ENCODE measurements at regions not wholly inside any gene's neighbourhood (a gene's known extent, or its start where the extent isn't known, plus 50 kb on each side); places are given as distances from the start of the nearest gene placed in this dataset.

DNA sequence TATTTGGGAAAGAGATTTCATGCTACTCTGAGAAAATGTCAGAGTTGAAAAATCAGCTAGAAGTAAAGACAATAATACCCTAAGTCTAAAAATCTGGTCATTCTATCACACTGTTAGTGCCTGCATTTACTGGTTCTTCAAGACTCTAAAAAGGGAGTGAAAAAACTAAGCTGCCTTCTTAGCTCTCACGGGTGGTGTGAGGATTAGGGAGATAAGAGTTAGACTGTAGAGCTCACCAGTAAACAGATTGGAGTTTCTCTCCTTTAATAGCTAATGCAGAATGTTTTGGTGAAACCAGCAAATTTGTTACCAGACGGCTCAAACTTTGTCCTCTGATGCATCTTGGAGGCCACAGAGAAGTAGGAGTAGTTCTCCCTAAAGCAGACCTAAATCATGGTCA lies 135.0 kb upstream of the OTX2 start:
- Histone ChIP-seq H3K27me3 (ENCODE audit: control insufficient read depth in 2 of 2, insufficient read depth in 2 of 2, low read length in 2 of 2) (no peaks in the 10 kb centered on the region), H3K79me2 (ENCODE audit: control insufficient read depth, insufficient read depth, low read length) (no peaks in the 10 kb centered on the region), H3K36me3 (ENCODE audit: control insufficient read depth, insufficient read depth, low read length) (no peaks in the 10 kb centered on the region), H3K4me1 (replicated peaks in 1 of 2; ENCODE audit: control insufficient read depth in 2 of 2, insufficient read depth in 2 of 2, low read length in 2 of 2) (no peaks in the 10 kb centered on the region), H4K20me1 (replicated peaks; ENCODE audit: control insufficient read depth, insufficient read depth, low read length) (no peaks in the 10 kb centered on the region), H3K9ac (ENCODE audit: insufficient read depth in 1 of 2, low read depth in 2 of 2, low read length in 2 of 2) (no peak overlapping the region), H3K9me1 (ENCODE audit: control insufficient read depth, insufficient read depth, low read length) (no peaks in the 10 kb centered on the region), H3K4me2 (ENCODE audit: insufficient read depth, low read length) (no peak overlapping the region), H3K9me3 (replicated peaks; ENCODE audit: control insufficient read depth, insufficient read depth, low read depth, low read length) (no peaks in the 10 kb centered on the region), H3K4me3 (no peak overlapping the region), H2AFZ (ENCODE audit: low read depth, low read length) (no peak overlapping the region), H3K27ac (ENCODE audit: extremely low read depth, low read depth, low read length) (no peak overlapping the region)
- ATAC-seq (no peak), FAIRE-seq (no peak), DNase-seq (ENCODE audit: extremely low read depth in 1 of 4, low spot score in 3 of 4) (no peak)
- POLR2A ChIA-PET, result no interaction called here
- BruUV-seq (replicated peaks), result no TSS peak
- CTCF ChIA-PET (ENCODE audit: low intra/inter-chr PET ratio), result no interaction called here
- in situ Hi-C loops (cut with MboI), result no loop called here
- WGBS (ENCODE audit: insufficient coverage, low coverage, missing lambda C conversion rate), result 27% methylated on average over 2 of the region's 2 CpGs
- intact Hi-C loops (cut with micrococcal nuclease), result no loop called here
- TF ChIP-seq SRSF7 (optimal IDR thresholded peaks at IDR 0.05; ENCODE audit: low read depth, low read length) (no peak), ERF (CRISPR knock-in tag; IDR thresholded peaks at IDR 0.05) (no peak), ZBTB1 (CRISPR knock-in tag; IDR thresholded peaks at IDR 0.05; ENCODE audit: borderline replicate concordance, low read depth) (no peak), MED1 (CRISPR knock-in tag; IDR thresholded peaks at IDR 0.05; ENCODE audit: borderline replicate concordance) (no peak), SETDB1 (IDR thresholded peaks at IDR 0.05; ENCODE audit: low read length) (no peak), HNRNPH1 (optimal IDR thresholded peaks at IDR 0.05; ENCODE audit: low read depth, low read length) (no peak), ILF3 (IDR thresholded peaks at IDR 0.05; ENCODE audit: borderline replicate concordance) (no peak), KLF10 (CRISPR knock-in tag; IDR thresholded peaks at IDR 0.05) (no peak), LCOR (CRISPR knock-in tag; IDR thresholded peaks at IDR 0.05) (no peak), SIX5 (IDR thresholded peaks at IDR 0.05; ENCODE audit: borderline replicate concordance in 1 of 2, insufficient read depth in 1 of 2, low read depth in 1 of 2, low read length in 2 of 2) (no peak), DIDO1 (tag; IDR thresholded peaks at IDR 0.05; ENCODE audit: low read depth) (no peak)
- TF ChIP-seq, protein P1, sequence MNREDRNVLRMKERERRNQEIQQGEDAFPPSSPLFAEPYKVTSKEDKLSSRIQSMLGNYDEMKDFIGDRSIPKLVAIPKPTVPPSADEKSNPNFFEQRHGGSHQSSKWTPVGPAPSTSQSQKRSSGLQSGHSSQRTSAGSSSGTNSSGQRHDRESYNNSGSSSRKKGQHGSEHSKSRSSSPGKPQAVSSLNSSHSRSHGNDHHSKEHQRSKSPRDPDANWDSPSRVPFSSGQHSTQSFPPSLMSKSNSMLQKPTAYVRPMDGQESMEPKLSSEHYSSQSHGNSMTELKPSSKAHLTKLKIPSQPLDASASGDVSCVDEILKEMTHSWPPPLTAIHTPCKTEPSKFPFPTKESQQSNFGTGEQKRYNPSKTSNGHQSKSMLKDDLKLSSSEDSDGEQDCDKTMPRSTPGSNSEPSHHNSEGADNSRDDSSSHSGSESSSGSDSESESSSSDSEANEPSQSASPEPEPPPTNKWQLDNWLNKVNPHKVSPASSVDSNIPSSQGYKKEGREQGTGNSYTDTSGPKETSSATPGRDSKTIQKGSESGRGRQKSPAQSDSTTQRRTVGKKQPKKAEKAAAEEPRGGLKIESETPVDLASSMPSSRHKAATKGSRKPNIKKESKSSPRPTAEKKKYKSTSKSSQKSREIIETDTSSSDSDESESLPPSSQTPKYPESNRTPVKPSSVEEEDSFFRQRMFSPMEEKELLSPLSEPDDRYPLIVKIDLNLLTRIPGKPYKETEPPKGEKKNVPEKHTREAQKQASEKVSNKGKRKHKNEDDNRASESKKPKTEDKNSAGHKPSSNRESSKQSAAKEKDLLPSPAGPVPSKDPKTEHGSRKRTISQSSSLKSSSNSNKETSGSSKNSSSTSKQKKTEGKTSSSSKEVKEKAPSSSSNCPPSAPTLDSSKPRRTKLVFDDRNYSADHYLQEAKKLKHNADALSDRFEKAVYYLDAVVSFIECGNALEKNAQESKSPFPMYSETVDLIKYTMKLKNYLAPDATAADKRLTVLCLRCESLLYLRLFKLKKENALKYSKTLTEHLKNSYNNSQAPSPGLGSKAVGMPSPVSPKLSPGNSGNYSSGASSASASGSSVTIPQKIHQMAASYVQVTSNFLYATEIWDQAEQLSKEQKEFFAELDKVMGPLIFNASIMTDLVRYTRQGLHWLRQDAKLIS (CRISPR knock-in tag; IDR thresholded peaks at IDR 0.05), result no peak
- TF ChIP-seq, protein P2, sequence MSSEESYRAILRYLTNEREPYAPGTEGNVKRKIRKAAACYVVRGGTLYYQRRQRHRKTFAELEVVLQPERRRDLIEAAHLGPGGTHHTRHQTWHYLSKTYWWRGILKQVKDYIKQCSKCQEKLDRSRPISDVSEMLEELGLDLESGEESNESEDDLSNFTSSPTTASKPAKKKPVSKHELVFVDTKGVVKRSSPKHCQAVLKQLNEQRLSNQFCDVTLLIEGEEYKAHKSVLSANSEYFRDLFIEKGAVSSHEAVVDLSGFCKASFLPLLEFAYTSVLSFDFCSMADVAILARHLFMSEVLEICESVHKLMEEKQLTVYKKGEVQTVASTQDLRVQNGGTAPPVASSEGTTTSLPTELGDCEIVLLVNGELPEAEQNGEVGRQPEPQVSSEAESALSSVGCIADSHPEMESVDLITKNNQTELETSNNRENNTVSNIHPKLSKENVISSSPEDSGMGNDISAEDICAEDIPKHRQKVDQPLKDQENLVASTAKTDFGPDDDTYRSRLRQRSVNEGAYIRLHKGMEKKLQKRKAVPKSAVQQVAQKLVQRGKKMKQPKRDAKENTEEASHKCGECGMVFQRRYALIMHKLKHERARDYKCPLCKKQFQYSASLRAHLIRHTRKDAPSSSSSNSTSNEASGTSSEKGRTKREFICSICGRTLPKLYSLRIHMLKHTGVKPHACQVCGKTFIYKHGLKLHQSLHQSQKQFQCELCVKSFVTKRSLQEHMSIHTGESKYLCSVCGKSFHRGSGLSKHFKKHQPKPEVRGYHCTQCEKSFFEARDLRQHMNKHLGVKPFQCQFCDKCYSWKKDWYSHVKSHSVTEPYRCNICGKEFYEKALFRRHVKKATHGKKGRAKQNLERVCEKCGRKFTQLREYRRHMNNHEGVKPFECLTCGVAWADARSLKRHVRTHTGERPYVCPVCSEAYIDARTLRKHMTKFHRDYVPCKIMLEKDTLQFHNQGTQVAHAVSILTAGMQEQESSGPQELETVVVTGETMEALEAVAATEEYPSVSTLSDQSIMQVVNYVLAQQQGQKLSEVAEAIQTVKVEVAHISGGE (CRISPR knock-in tag; IDR thresholded peaks at IDR 0.05), result no peak
- TF ChIP-seq, protein P3, sequence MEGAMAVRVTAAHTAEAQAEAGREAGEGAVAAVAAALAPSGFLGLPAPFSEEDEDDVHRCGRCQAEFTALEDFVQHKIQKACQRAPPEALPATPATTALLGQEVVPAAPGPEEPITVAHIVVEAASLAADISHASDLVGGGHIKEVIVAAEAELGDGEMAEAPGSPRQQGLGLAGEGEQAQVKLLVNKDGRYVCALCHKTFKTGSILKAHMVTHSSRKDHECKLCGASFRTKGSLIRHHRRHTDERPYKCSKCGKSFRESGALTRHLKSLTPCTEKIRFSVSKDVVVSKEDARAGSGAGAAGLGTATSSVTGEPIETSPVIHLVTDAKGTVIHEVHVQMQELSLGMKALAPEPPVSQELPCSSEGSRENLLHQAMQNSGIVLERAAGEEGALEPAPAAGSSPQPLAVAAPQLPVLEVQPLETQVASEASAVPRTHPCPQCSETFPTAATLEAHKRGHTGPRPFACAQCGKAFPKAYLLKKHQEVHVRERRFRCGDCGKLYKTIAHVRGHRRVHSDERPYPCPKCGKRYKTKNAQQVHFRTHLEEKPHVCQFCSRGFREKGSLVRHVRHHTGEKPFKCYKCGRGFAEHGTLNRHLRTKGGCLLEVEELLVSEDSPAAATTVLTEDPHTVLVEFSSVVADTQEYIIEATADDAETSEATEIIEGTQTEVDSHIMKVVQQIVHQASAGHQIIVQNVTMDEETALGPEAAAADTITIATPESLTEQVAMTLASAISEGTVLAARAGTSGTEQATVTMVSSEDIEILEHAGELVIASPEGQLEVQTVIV (CRISPR knock-in tag; IDR thresholded peaks at IDR 0.05; ENCODE audit: borderline replicate concordance), result no peak

Data from K562 (cell line).